GM13977 (cell line): ENCODE measurements at regions not wholly inside any gene's neighbourhood (a gene's known extent, or its start where the extent isn't known, plus 50 kb on each side); places are given as distances from the start of the nearest gene placed in this dataset.

ENCODE experiments used
- DNase-seq: peaks from one replicate; pipeline ENCODE4 v3.0.0; 2012; ENCODE audit warnings: low spot score
- in situ Hi-C: fragments of 300-500 bp; cut with MboI; formaldehyde crosslinking; loops from one replicate; pipeline ENCODE4 v1.12.0; 2022; ENCODE audit warnings: low sequenced_read_pairs, low pct_unique_long_range_greater_than_20kb, mixed read lengths, inconsistent platforms; ENCODE audit not compliant: unreplicated experiment
- TF ChIP-seq, protein P1 (sequence below): IDR thresholded peaks from 2 replicates; pipeline ENCODE4 v1.5.1; 2012; ENCODE audit warnings: mild to moderate bottlenecking, control low read depth; ENCODE audit not compliant: insufficient read depth; ENCODE audit errors: extremely low read depth, missing control alignments

DNA sequence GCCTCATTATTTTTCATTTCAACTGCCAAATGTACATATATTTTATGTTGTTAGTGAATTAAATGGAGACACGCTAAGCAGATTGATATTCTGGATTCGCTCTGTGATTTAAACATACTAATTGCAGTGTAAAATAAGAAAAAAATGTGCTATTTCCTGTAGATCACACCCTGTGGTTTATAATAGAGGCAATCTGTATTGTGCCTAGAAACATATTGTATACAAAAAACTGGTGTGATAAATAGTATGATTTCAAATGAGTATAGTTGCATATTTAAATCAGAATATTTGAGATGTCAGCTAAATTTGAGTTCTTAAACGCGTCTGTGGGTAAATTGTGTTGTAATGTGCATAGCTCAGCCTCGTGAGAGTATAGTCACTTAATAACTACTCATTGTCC is 643.9 kb downstream of the TBC1D4 start:
- TF ChIP-seq, protein P1, sequence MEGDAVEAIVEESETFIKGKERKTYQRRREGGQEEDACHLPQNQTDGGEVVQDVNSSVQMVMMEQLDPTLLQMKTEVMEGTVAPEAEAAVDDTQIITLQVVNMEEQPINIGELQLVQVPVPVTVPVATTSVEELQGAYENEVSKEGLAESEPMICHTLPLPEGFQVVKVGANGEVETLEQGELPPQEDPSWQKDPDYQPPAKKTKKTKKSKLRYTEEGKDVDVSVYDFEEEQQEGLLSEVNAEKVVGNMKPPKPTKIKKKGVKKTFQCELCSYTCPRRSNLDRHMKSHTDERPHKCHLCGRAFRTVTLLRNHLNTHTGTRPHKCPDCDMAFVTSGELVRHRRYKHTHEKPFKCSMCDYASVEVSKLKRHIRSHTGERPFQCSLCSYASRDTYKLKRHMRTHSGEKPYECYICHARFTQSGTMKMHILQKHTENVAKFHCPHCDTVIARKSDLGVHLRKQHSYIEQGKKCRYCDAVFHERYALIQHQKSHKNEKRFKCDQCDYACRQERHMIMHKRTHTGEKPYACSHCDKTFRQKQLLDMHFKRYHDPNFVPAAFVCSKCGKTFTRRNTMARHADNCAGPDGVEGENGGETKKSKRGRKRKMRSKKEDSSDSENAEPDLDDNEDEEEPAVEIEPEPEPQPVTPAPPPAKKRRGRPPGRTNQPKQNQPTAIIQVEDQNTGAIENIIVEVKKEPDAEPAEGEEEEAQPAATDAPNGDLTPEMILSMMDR = no peak
- DNase-seq = no peak
- in situ Hi-C loops = no loop called here

DNA sequence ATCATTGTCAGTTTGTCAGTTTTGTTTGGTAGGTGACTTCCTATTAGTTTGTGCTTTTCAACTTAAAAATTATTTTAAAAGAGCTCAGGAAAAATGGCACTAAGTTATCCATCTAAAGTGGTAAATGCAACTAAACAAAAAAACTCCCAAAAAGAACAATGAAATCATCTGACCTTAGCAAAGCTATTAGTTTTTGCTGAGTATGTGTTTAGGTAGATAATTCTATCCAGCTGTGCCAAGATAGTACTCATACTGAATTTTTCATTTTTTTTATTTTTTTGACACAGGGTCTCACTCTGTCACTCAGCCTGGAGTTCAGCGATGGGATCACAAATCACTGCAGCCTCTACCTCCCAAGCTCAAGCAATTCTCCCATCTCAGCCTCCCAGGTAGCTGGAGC is 645.3 kb downstream of the TBC1D4 start:
- no peak for DNase-seq
- in situ Hi-C loops = no loop called here
- TF ChIP-seq, protein P1 = no peak

GRCh38 chr13:74835579-74835978 is 646.4 kb downstream of the TBC1D4 start:
- in situ Hi-C loops = no loop called here

GRCh38 chr13:74825938-74826246 is 656.1 kb downstream of the TBC1D4 start:
- no peak for DNase-seq
- in situ Hi-C loops = no loop called here
- TF ChIP-seq, protein P1 = no peak

More at GRCh38 chr13:74835579-74835978, 646.4 kb downstream of the TBC1D4 start:
- DNase-seq = no peak
- TF ChIP-seq, protein P1 = no peak

DNA sequence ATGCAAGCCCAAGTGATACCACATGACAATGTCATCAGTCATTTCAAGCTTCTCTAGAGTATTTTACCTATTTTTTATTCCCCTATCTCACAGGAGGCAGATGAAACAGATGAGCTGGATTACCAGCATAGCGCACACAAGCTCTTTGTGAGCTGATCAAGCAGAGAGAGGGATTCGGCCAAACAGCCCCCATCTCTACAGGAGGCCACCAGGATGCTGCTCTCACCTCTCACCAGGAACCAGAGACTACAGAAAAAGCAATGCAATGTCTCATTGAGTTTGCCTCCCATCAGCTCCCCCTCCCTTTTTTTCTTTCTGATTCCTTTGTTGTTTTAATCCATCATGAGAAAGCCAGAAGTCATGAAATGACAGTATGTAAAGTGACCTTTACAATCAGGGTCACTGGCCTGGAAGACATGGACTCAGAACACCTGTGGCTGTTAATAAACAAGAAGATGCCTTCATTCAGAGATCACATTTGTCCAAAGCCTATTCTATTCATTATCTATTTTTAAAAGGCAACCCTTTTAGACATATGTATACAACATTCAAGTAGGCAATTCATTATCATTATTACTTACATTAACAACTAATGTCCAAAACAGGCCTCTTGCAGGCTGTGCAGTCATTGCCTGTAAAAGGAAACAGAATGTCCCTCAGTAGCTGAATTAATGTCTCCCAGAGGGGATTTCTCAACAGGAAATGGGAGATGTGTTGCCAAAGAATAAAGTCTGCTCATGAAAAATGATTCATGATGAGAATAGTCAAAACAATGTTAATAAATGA is 656.6 kb downstream of the TBC1D4 start:
- no peak for DNase-seq
- TF ChIP-seq, protein P1 = no peak
- in situ Hi-C loops = no loop called here

DNA sequence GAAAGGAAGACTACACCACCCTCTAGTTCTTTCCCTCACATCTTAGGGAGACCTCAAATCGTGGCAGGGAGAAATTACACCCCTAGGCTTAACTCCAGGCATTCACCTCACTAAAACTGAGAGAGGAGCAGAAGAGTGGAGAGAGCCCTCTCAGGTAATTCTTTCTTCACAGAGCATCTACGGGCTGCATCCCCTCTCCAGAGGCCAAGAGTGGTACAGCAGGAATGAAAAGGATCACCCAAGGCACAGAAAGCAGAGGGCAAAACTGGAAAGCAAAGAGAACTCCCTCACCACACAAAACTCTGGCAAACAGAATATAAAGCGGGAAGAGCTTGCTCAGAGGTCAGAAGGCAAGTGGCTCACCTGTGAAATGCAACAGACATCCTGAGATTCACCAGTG is 661.2 kb downstream of the TBC1D4 start:
- in situ Hi-C loops = no loop called here
- no peak for DNase-seq
- TF ChIP-seq, protein P1 = no peak

GRCh38 chr13:74819549-74819948 is 662.4 kb downstream of the TBC1D4 start:
- DNase-seq = no peak
- TF ChIP-seq, protein P1 = no peak
- in situ Hi-C loops = no loop called here
